Gastrocnemius medialis (tissue), 4 donors: ENCODE measurements at regions not wholly inside any gene's neighbourhood (a gene's known extent, or its start where the extent isn't known, plus 50 kb on each side); places are given as distances from the start of the nearest gene placed in this dataset.
A peak's percentile ranks its signal among the peaks of the same experiment; 100 is the strongest.
"Not testable (repeated sequence)": the region's sequence is repeated elsewhere in the genome, so short reads cannot be mapped to it uniquely, and the experiment has no call there.

Source experiments
- ATAC-seq, 2 donors: fragments of 150-250 bp; one replicate each; pipeline ENCODE4 v1.9.1; 2016
- DNase-seq, 2 donors: peaks; one replicate each; pipeline ENCODE4 v3.0.0-alpha.2; 2019
- H3K27ac ChIP-seq, 4 donors: fragments of 200-600 bp; sonication (generic); 1 replicate in 1 of 4; 2 replicates in 3 of 4; pipeline ENCODE4 v1.5.1; 2016 to 2018; ENCODE audit warnings: mild to moderate bottlenecking in 2 of 4, moderate library complexity in 1 of 4
- H3K27me3 ChIP-seq, 3 donors: fragments of 200-600 bp; sonication (generic) in 2 of 3; 1 replicate in 1 of 3; 2 replicates in 2 of 3; pipeline versions ENCODE4 v1.5.1 to v1.6.0; 2016 to 2019; ENCODE audit warnings: mild to moderate bottlenecking in 1 of 3, moderate library complexity in 1 of 3
- H3K36me3 ChIP-seq, 2 donors: fragments of 200-600 bp; sonication (generic) in 1 of 2; one replicate each; pipeline ENCODE4 v1.5.1; 2017 to 2018
- H3K4me1 ChIP-seq, 2 donors: fragments of 200-600 bp; sonication (generic) in 1 of 2; one replicate each; pipeline ENCODE4 v1.5.1; 2016 to 2017; ENCODE audit warnings: mild to moderate bottlenecking in 2 of 2
- H3K4me3 ChIP-seq, 4 donors: fragments of 200-600 bp; sonication (generic) in 3 of 4; 1 replicate in 1 of 4; 2 replicates in 3 of 4; pipeline ENCODE4 v1.5.1; 2016 to 2019; ENCODE audit warnings: mild to moderate bottlenecking in 2 of 4
- H3K9me3 ChIP-seq, 3 donors: fragments of 200-600 bp; sonication (generic) in 2 of 3; 1 replicate in 1 of 3; 2 replicates in 2 of 3; pipeline ENCODE4 v1.5.1; 2016 to 2019
- POLR2A ChIP-seq, 2 donors: fragments of 450-650 bp; IDR thresholded peaks; one replicate each; pipeline ENCODE4 v1.6.1; 2017; ENCODE audit warnings: antibody characterized with exemption in 2 of 2, mild to moderate bottlenecking in 2 of 2, moderate library complexity in 2 of 2
- in situ Hi-C, 4 donors: fragments of 200-750 bp; cut with MboI; loops; one replicate each; pipeline versions ENCODE4 v1.15.0 to v1.8.0; 2017; ENCODE audit warnings: low sequenced_read_pairs in 4 of 4
- intact Hi-C: fragments of 100-400 bp; cut with DNase I; formaldehyde crosslinking; loops from one replicate; pipeline ENCODE4 v1.15.1; 2023; ENCODE audit warnings: low total_unique reads
- TF ChIP-seq, protein P1 (sequence below), 5 experiments: fragments of 450-650 bp in 3 of 5; fragments of 200-600 bp in 2 of 5; sonication (generic) in 2 of 5; IDR thresholded peaks in 4 of 5; conservative IDR thresholded peaks in 1 of 5; 1 replicate in 4 of 5; 2 replicates in 1 of 5; pipeline ENCODE4 v1.5.1; 2016 to 2019; ENCODE audit warnings: antibody characterized with exemption in 5 of 5, mild to moderate bottlenecking in 3 of 5, moderate library complexity in 3 of 5

DNA sequence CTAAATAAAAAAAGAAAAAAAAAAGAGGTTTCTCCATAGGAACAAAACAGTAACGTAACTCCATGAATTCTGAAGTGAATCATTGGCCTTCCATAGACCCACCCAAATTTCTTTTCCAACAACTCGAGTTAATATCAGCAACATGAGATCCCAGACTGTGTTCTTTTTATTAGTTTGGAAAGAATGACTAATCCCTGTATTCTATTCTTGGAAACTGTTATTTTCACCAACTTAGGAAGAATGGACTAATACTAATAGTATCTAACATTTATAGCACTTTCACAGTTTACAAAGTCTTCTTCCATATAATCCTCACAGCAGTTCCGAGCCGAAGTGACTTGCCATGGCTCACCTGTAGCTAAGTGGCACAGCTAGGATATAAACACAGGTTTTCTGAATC is 72.7 kb upstream of the SLC4A7 start:
- no peaks in the 10 kb centered on the region for H3K9me3 ChIP-seq

DNA sequence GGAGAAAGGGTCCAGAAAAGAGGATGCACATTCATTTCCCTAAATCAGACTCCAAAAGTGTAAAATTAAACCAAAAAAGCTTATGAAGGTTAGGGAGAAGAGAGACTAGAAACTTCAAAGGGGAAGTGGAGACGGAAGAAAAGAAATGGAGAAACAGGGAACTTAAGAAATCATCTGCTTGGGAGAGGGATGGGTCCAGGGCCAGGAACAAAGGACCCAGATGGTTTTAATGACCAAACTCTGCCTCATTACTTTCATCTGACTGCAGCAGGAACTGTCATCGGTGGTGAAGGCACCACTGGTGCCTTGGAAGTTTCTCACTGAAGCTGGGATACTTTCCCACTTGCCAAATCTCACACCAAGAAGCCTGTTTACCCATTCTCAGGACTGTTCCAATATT is 70.5 kb upstream of the SLC4A7 start:
- intact Hi-C loops, result no loop called here
- TF ChIP-seq POLR2A (IDR thresholded peaks at IDR 0.05), result no peak
- TF ChIP-seq, protein P1, sequence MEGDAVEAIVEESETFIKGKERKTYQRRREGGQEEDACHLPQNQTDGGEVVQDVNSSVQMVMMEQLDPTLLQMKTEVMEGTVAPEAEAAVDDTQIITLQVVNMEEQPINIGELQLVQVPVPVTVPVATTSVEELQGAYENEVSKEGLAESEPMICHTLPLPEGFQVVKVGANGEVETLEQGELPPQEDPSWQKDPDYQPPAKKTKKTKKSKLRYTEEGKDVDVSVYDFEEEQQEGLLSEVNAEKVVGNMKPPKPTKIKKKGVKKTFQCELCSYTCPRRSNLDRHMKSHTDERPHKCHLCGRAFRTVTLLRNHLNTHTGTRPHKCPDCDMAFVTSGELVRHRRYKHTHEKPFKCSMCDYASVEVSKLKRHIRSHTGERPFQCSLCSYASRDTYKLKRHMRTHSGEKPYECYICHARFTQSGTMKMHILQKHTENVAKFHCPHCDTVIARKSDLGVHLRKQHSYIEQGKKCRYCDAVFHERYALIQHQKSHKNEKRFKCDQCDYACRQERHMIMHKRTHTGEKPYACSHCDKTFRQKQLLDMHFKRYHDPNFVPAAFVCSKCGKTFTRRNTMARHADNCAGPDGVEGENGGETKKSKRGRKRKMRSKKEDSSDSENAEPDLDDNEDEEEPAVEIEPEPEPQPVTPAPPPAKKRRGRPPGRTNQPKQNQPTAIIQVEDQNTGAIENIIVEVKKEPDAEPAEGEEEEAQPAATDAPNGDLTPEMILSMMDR (IDR thresholded peaks at IDR 0.05 in 4 of 5, conservative IDR thresholded peaks at IDR 0.05 in 1 of 5), result no peak
- in situ Hi-C loops, result no loop called here
- no peaks in the 10 kb centered on the region for H3K4me1 ChIP-seq
- ATAC-seq (peak in 1 of 2 donors; percentile 39), DNase-seq (peak in 1 of 2 donors; percentile 21)
- H3K27me3 ChIP-seq, result no peaks in the 10 kb centered on the region
- no peak overlapping the region for H3K4me3 ChIP-seq
- no peaks in the 10 kb centered on the region for H3K36me3 ChIP-seq
- no peaks in the 10 kb centered on the region for H3K9me3 ChIP-seq
- no peak overlapping the region for H3K27ac ChIP-seq

More for the DNA sequence above, 72.7 kb upstream of the SLC4A7 start:
- DNase-seq (no peak), ATAC-seq (peak; percentile 61 to 63)
- Histone ChIP-seq H3K4me1 (no peaks in the 10 kb centered on the region), H3K4me3 (no peak overlapping the region), H3K27ac (peak overlapping the region; percentile 41 to 69 (median 59)), H3K36me3 (no peaks in the 10 kb centered on the region), H3K27me3 (no peaks in the 10 kb centered on the region)
- in situ Hi-C loops, result no loop called here
- no peak for TF ChIP-seq POLR2A (IDR thresholded peaks at IDR 0.05)
- TF ChIP-seq, protein P1 (IDR thresholded peaks at IDR 0.05 in 4 of 5, conservative IDR thresholded peaks at IDR 0.05 in 1 of 5), result no peak
- intact Hi-C loops, result no loop called here

DNA sequence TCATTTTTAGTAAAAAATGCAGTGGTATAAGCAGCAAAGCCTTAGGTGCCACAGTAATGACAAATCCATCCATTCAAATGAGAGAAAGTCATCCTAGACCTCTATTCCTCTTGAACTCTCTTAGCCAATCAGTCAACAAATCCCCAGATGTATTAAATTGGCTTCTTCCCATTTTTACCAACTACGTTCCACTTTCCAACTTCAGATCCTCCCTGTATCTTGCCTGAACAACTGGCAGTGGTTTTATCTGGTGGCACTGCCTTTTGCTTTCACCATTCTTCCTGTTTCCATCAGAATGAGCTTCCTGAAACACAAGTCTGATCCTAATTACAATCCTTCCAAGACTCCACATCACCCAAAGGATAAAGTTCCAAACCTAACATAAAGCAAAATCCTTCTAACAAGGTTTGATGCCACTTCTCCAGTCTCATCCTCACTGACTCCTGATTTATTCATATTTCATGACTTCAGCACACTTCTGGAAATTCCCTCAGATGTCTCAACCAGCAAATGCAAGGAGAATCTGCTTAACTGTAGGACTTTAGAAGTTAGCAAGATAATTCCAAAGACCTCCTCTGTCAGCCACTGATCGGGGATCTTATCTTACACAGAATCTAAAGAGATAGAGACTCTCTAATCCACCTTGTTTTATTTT is 69.8 kb upstream of the SLC4A7 start:
- H3K36me3 ChIP-seq, result no peaks in the 10 kb centered on the region
- no peak for DNase-seq
- H3K4me1 ChIP-seq, result no peaks in the 10 kb centered on the region
- H3K27ac ChIP-seq, result no peak overlapping the region
- H3K4me3 ChIP-seq, result no peak overlapping the region
- no peak for ATAC-seq
- H3K27me3 ChIP-seq, result no peaks in the 10 kb centered on the region
- intact Hi-C loops (no loop called here), in situ Hi-C loops (no loop called here)
- H3K9me3 ChIP-seq, result no peaks in the 10 kb centered on the region
- TF ChIP-seq, protein P1 (IDR thresholded peaks at IDR 0.05 in 4 of 5, conservative IDR thresholded peaks at IDR 0.05 in 1 of 5), result no peak
- TF ChIP-seq POLR2A (IDR thresholded peaks at IDR 0.05), result no peak

- H3K27ac ChIP-seq, DNase-seq, H3K4me3 ChIP-seq, H3K9me3 ChIP-seq, H3K4me1 ChIP-seq, H3K27me3 ChIP-seq, ATAC-seq, H3K36me3 ChIP-seq, in situ Hi-C loops, intact Hi-C loops: not testable (repeated sequence)
These were observed 68.5 kb upstream of the SLC4A7 start for GRCh38 chr3:27552708-27553107.

- ATAC-seq, in situ Hi-C loops, H3K4me3 ChIP-seq, H3K36me3 ChIP-seq, H3K27me3 ChIP-seq, H3K27ac ChIP-seq, H3K9me3 ChIP-seq, intact Hi-C loops, DNase-seq, H3K4me1 ChIP-seq: not testable (repeated sequence)
These were observed 67.2 kb upstream of the SLC4A7 start for GRCh38 chr3:27551413-27551812.

GRCh38 chr3:27545061-27545460 is 60.9 kb upstream of the SLC4A7 start:
- no peak for DNase-seq
- TF ChIP-seq, protein P1 (IDR thresholded peaks at IDR 0.05 in 4 of 5, conservative IDR thresholded peaks at IDR 0.05 in 1 of 5), result no peak
- TF ChIP-seq POLR2A (IDR thresholded peaks at IDR 0.05), result no peak
- H3K4me1 ChIP-seq, result no peaks in the 10 kb centered on the region
- in situ Hi-C loops (no loop called here), intact Hi-C loops (no loop called here)
- no peaks in the 10 kb centered on the region for H3K27me3 ChIP-seq
- no peak overlapping the region for H3K4me3 ChIP-seq
- ATAC-seq, result no peak
- H3K27ac ChIP-seq, result peak overlapping the region in 1 of 4 donors; percentile 31
- H3K9me3 ChIP-seq, result no peaks in the 10 kb centered on the region
- no peaks in the 10 kb centered on the region for H3K36me3 ChIP-seq
